A549 (cell line): ENCODE measurements at regions not wholly inside any gene's neighbourhood (a gene's known extent, or its start where the extent isn't known, plus 50 kb on each side); places are given as distances from the start of the nearest gene placed in this dataset.

ENCODE experiments used
- ATAC-seq, 2 experiments: fragments of 200-7000 bp in 1 of 2; fragments of >200 bp in 1 of 2; cut with Nextera tagmentation in 1 of 2; cut with Tn5 transposase in 1 of 2; 3 replicates each; pipeline versions ENCODE4 v1.8.0 to v1.9.1; 2018 to 2020; ENCODE audit warnings: mild to moderate bottlenecking in 1 of 2, moderate library complexity in 1 of 2
- CTCF ChIA-PET: fragments of 300-600 bp; sonication (Branson Sonifier 250); formaldehyde crosslinking; extraction: SDS; loops from one replicate; lab custom pipeline; 2021; ENCODE audit warnings: antibody characterized with exemption, inconsistent platforms; lab: Yijun Ruan, JAX
- POLR2A ChIA-PET: fragments of 350-600 bp; formaldehyde crosslinking; extraction: SDS; loops from one replicate; lab custom pipeline; 2021; ENCODE audit warnings: antibody characterized with exemption, inconsistent platforms; lab: Yijun Ruan, JAX
- DNase-seq, 2 experiments: peaks; one replicate each; pipeline versions ENCODE4 v3.0.0 to v3.0.0-alpha.2; 2011 to 2016; ENCODE audit warnings: low read depth in 1 of 2, low spot score in 1 of 2
- FAIRE-seq: peaks from 2 replicates; lab custom pipeline; 2011; peaks lifted over from hg19 to GRCh38; lab: Jason Lieb, UNC
- H3K27ac ChIP-seq, 2 experiments: fragments of >200 bp; sonication (Bioruptor Twin); formaldehyde crosslinking; 3 replicates each; pipeline ENCODE4 v1.5.1; 2016 to 2017
- H3K4me1 ChIP-seq: fragments of >200 bp; sonication (Bioruptor Twin); formaldehyde crosslinking; 3 replicates; pipeline ENCODE4 v1.6.1; 2016
- H3K4me2 ChIP-seq: fragments of >200 bp; sonication (Bioruptor Twin); formaldehyde crosslinking; 3 replicates; pipeline ENCODE4 v1.6.1; 2016
- H3K4me3 ChIP-seq: fragments of >200 bp; sonication (Bioruptor Twin); formaldehyde crosslinking; 3 replicates; pipeline ENCODE4 v1.5.1; 2016
- H3K9me3 ChIP-seq: fragments of >200 bp; sonication (Bioruptor Twin); formaldehyde crosslinking; 3 replicates; pipeline ENCODE4 v1.6.1; 2016
- BHLHE40 ChIP-seq: IDR thresholded peaks from 2 replicates; pipeline ENCODE4 v1.6.1; 2012; ENCODE audit warnings: low read depth, low read length, inconsistent platforms
- EHF ChIP-seq: fragments of 250-450 bp; sonication (Bioruptor Pico); IDR thresholded peaks from 2 replicates; pipeline ENCODE4 v1.5.0; 2020; ENCODE audit warnings: mild to moderate bottlenecking
- EP300 ChIP-seq, 2 experiments: fragments of >200 bp; sonication (Bioruptor Twin); formaldehyde crosslinking; IDR thresholded peaks; 2 replicates in 1 of 2; 3 replicates in 1 of 2; pipeline ENCODE4 v1.6.1; 2016 to 2017
- HDAC2 ChIP-seq: fragments of 200-600 bp; sonication (generic); IDR thresholded peaks from 2 replicates; pipeline ENCODE4 v1.6.1; 2016
- HOXA7 ChIP-seq: fragments of 250-450 bp; sonication (Bioruptor Pico); IDR thresholded peaks from 2 replicates; pipeline ENCODE4 v1.5.0; 2020; ENCODE audit warnings: mild to moderate bottlenecking, moderate library complexity
- HOXB5 ChIP-seq: fragments of 250-450 bp; sonication (Bioruptor Pico); IDR thresholded peaks from 2 replicates; pipeline ENCODE4 v1.5.0; 2020; ENCODE audit warnings: mild to moderate bottlenecking, moderate library complexity
- JUN ChIP-seq, 2 experiments: fragments of >200 bp; sonication (Bioruptor Twin); formaldehyde crosslinking; IDR thresholded peaks; 2 replicates in 1 of 2; 3 replicates in 1 of 2; pipeline ENCODE4 v1.6.1; 2016 to 2017
- MAFK ChIP-seq: fragments of 450-650 bp; IDR thresholded peaks from 2 replicates; pipeline ENCODE4 v1.6.1; 2014; ENCODE audit not compliant: partially characterized antibody
- NFE2L2 ChIP-seq: fragments of 150-350 bp; conservative IDR thresholded peaks from 2 replicates; pipeline ENCODE4 v1.6.1; 2014; ENCODE audit warnings: low read length
- NPAS2 ChIP-seq: fragments of 250-450 bp; sonication (Bioruptor Pico); IDR thresholded peaks from 2 replicates; pipeline ENCODE4 v1.8.0; 2022; ENCODE audit warnings: mild to moderate bottlenecking, moderate library complexity, borderline replicate concordance
- NR3C1 ChIP-seq: fragments of >200 bp; sonication (Bioruptor Twin); formaldehyde crosslinking; IDR thresholded peaks from 3 replicates; pipeline ENCODE4 v1.6.1; 2017
- RFX5 ChIP-seq: fragments of 450-650 bp; IDR thresholded peaks from 2 replicates; pipeline ENCODE4 v1.7.1; 2014; ENCODE audit warnings: antibody characterized with exemption, mild to moderate bottlenecking, moderate library complexity
- SREBF2 ChIP-seq: fragments of 450-650 bp; IDR thresholded peaks from 2 replicates; pipeline ENCODE4 v1.6.1; 2014; ENCODE audit warnings: mild to moderate bottlenecking, moderate library complexity
- ZC3H11A ChIP-seq: fragments of 450-650 bp; IDR thresholded peaks from 2 replicates; pipeline ENCODE4 v1.6.1; 2014; ENCODE audit warnings: antibody characterized with exemption, mild to moderate bottlenecking
- ZFP36 ChIP-seq: fragments of 450-650 bp; IDR thresholded peaks from 2 replicates; pipeline ENCODE4 v1.6.1; 2014; ENCODE audit warnings: borderline replicate concordance; ENCODE audit not compliant: partially characterized antibody
- WGBS: methylation state at CpG from one replicate; pipeline ENCODE4 v1.1.6; 2017; ENCODE audit errors: missing lambda C conversion rate; 5-methylcytosine and 5-hydroxymethylcytosine counted together
- TF ChIP-seq, protein P1 (sequence below): fragments of 200-600 bp; sonication (generic); IDR thresholded peaks from 2 replicates; pipeline ENCODE4 v1.6.1; 2016; ENCODE audit warnings: antibody characterized with exemption, mild to moderate bottlenecking, moderate library complexity
- TF ChIP-seq, protein P2 (sequence below): fragments of >200 bp; sonication (Bioruptor Twin); formaldehyde crosslinking; IDR thresholded peaks from 2 replicates; pipeline ENCODE4 v1.6.1; 2016
- TF ChIP-seq, protein P3 (sequence below): fragments of >200 bp; sonication (Bioruptor Twin); formaldehyde crosslinking; IDR thresholded peaks from 3 replicates; pipeline ENCODE4 v1.6.1; 2016

DNA sequence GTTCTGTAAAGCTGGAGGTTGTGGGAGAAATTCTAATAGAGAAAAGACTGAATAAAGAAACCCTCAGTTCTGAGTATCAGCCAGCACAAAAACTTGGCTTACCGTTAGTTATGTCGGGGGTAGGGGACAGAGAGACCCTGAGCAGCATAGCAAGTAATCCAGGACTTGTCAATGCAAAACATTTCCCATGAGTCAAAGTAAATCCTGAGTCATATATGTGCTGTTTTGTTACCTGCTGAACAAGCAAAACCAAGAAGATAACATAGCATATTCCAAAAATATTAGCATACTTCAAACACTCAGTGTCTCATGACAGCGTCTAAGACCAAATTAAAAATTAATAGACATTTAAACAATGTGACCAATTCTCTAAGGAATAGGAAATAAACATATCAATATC lies 75.1 kb upstream of the LUZP2 start:
- Histone ChIP-seq H3K27ac (no peak overlapping the region), H3K4me3 (no peak overlapping the region), H3K4me1 (no peaks in the 10 kb centered on the region), H3K4me2 (no peak overlapping the region), H3K9me3 (no peaks in the 10 kb centered on the region)
- POLR2A ChIA-PET = no interaction called here
- WGBS = 18% methylated on average over 3 of the region's 3 CpGs
- CTCF ChIA-PET = no interaction called here
- ATAC-seq (no peak), FAIRE-seq (no peak), DNase-seq (no peak)
- TF ChIP-seq, protein P1, sequence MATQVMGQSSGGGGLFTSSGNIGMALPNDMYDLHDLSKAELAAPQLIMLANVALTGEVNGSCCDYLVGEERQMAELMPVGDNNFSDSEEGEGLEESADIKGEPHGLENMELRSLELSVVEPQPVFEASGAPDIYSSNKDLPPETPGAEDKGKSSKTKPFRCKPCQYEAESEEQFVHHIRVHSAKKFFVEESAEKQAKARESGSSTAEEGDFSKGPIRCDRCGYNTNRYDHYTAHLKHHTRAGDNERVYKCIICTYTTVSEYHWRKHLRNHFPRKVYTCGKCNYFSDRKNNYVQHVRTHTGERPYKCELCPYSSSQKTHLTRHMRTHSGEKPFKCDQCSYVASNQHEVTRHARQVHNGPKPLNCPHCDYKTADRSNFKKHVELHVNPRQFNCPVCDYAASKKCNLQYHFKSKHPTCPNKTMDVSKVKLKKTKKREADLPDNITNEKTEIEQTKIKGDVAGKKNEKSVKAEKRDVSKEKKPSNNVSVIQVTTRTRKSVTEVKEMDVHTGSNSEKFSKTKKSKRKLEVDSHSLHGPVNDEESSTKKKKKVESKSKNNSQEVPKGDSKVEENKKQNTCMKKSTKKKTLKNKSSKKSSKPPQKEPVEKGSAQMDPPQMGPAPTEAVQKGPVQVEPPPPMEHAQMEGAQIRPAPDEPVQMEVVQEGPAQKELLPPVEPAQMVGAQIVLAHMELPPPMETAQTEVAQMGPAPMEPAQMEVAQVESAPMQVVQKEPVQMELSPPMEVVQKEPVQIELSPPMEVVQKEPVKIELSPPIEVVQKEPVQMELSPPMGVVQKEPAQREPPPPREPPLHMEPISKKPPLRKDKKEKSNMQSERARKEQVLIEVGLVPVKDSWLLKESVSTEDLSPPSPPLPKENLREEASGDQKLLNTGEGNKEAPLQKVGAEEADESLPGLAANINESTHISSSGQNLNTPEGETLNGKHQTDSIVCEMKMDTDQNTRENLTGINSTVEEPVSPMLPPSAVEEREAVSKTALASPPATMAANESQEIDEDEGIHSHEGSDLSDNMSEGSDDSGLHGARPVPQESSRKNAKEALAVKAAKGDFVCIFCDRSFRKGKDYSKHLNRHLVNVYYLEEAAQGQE = no peak
- TF ChIP-seq ZC3H11A (no peak), RFX5 (no peak), NFE2L2 (no peak), ZFP36 (no peak), HDAC2 (no peak), SREBF2 (no peak), BHLHE40 (no peak), MAFK (no peak), NPAS2 (no peak), JUN (IDR thresholded peaks at IDR 0.05) (no peak), HOXA7 (no peak)
- TF ChIP-seq, protein P2, sequence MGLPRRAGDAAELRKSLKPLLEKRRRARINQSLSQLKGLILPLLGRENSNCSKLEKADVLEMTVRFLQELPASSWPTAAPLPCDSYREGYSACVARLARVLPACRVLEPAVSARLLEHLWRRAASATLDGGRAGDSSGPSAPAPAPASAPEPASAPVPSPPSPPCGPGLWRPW = no peak
- TF ChIP-seq, protein P3, sequence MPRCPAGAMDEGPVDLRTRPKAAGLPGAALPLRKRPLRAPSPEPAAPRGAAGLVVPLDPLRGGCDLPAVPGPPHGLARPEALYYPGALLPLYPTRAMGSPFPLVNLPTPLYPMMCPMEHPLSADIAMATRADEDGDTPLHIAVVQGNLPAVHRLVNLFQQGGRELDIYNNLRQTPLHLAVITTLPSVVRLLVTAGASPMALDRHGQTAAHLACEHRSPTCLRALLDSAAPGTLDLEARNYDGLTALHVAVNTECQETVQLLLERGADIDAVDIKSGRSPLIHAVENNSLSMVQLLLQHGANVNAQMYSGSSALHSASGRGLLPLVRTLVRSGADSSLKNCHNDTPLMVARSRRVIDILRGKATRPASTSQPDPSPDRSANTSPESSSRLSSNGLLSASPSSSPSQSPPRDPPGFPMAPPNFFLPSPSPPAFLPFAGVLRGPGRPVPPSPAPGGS = no peak

DNA sequence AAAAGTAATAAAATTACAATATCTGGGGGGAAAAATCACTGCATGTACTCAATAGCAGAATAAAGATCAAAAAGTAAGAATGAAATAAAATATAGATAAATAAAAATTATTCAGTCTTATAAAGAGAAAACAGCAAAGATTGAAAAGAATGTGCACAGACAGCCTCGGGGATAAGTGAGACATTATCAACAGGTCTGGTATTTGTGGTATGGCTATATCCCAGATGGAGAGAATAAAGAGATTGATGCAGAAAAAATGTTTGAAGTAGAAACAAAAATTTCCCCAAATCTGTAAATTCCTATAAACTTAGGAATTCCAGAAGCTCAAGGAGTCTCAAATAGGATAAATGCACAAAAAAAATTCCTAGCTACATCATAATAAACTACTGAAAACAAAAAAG lies 74.5 kb upstream of the LUZP2 start:
- POLR2A ChIA-PET = no interaction called here
- Histone ChIP-seq H3K4me1 (no peaks in the 10 kb centered on the region), H3K4me3 (no peak overlapping the region), H3K4me2 (no peak overlapping the region)
- no peak for DNase-seq
- no peak for FAIRE-seq
- WGBS = 3% methylated on average over 1 of the region's 1 CpG
- TF ChIP-seq EHF (CRISPR knock-in tag) (no peak), NR3C1 (no peak), EP300 (IDR thresholded peaks at IDR 0.05) (no peak), HOXB5 (no peak)
- TF ChIP-seq, protein P1 = no peak
- TF ChIP-seq, all 56 proteins: peak for 0
- H3K27ac ChIP-seq = no peak overlapping the region
- CTCF ChIA-PET = no interaction called here
- no peaks in the 10 kb centered on the region for H3K9me3 ChIP-seq
- ATAC-seq = no peak
